ENCODE measurements at regions not wholly inside any gene's neighbourhood (a gene's known extent, or its start where the extent isn't known, plus 50 kb on each side); places are given as distances from the start of the nearest gene placed in this dataset.

- POLR2A ChIA-PET = no interaction called here
- TF ChIP-seq NFRKB (IDR thresholded peaks at IDR 0.05) (no peak), CTBP1 (IDR thresholded peaks at IDR 0.05; ENCODE audit: borderline replicate concordance) (no peak), HDGF (IDR thresholded peaks at IDR 0.05; ENCODE audit: borderline replicate concordance) (no peak), BHLHE40 (IDR thresholded peaks at IDR 0.05; ENCODE audit: borderline replicate concordance) (no peak), TARDBP (IDR thresholded peaks at IDR 0.05) (no peak), L3MBTL2 (conservative IDR thresholded peaks at IDR 0.05) (no peak), SUZ12 (IDR thresholded peaks at IDR 0.05) (no peak), LEF1 (IDR thresholded peaks at IDR 0.05; ENCODE audit: borderline replicate concordance) (no peak), SP1 (IDR thresholded peaks at IDR 0.05) (no peak), ARNT (IDR thresholded peaks at IDR 0.05) (no peak), FOXK2 (IDR thresholded peaks at IDR 0.05) (no peak), FOXA1 (IDR thresholded peaks at IDR 0.05) (no peak), FOXM1 (IDR thresholded peaks at IDR 0.05; ENCODE audit: borderline replicate concordance) (no peak), ZNF384 (IDR thresholded peaks at IDR 0.05) (no peak)
- CTCF ChIA-PET = no interaction called here
- DNase-seq (ENCODE audit: extremely low spot score) = no peak
Measured at GRCh38 chr16:86297391-86297790, 212.9 kb upstream of the FOXF1 start.

- no peak for DNase-seq (ENCODE audit: extremely low spot score)
- POLR2A ChIA-PET = no interaction called here
Measured at GRCh38 chr16:86297866-86298757, 212.2 kb upstream of the FOXF1 start.

GRCh38 chr16:86298758-86299134, 211.6 kb upstream of the FOXF1 start:
- ChIA-PET POLR2A (no interaction called here), CTCF (no interaction called here)
- no peak for DNase-seq (ENCODE audit: extremely low spot score)
- no peak for TF ChIP-seq FOXA1 (IDR thresholded peaks at IDR 0.05)
- TF ChIP-seq BHLHE40 (IDR thresholded peaks at IDR 0.05; ENCODE audit: borderline replicate concordance) = no peak
- TF ChIP-seq L3MBTL2 (conservative IDR thresholded peaks at IDR 0.05) = no peak
- no peak for TF ChIP-seq ZNF384 (IDR thresholded peaks at IDR 0.05)
- no peak for TF ChIP-seq ELF4 (IDR thresholded peaks at IDR 0.05)
- TF ChIP-seq PKNOX1 (IDR thresholded peaks at IDR 0.05) = no peak
- no peak for TF ChIP-seq CTBP1 (IDR thresholded peaks at IDR 0.05; ENCODE audit: borderline replicate concordance)
- no peak for TF ChIP-seq SUZ12 (IDR thresholded peaks at IDR 0.05)
- TF ChIP-seq SP1 (IDR thresholded peaks at IDR 0.05) = no peak
- TF ChIP-seq HDGF (IDR thresholded peaks at IDR 0.05; ENCODE audit: borderline replicate concordance) = no peak
- no peak for TF ChIP-seq TARDBP (IDR thresholded peaks at IDR 0.05)
- no peak for TF ChIP-seq FOXM1 (IDR thresholded peaks at IDR 0.05; ENCODE audit: borderline replicate concordance)
- TF ChIP-seq FOXK2 (IDR thresholded peaks at IDR 0.05) = no peak
- TF ChIP-seq LEF1 (IDR thresholded peaks at IDR 0.05; ENCODE audit: borderline replicate concordance) = no peak
- TF ChIP-seq ARNT (IDR thresholded peaks at IDR 0.05) = no peak
- TF ChIP-seq NFRKB (IDR thresholded peaks at IDR 0.05) = no peak

More at GRCh38 chr16:86297866-86298757, 212.2 kb upstream of the FOXF1 start:
- CTCF ChIA-PET = no interaction called here
- TF ChIP-seq TARDBP (IDR thresholded peaks at IDR 0.05) (no peak), SP1 (IDR thresholded peaks at IDR 0.05) (no peak), ELF4 (IDR thresholded peaks at IDR 0.05) (no peak), ZNF384 (IDR thresholded peaks at IDR 0.05) (no peak), PKNOX1 (IDR thresholded peaks at IDR 0.05) (no peak), CTBP1 (IDR thresholded peaks at IDR 0.05; ENCODE audit: borderline replicate concordance) (no peak), BHLHE40 (IDR thresholded peaks at IDR 0.05; ENCODE audit: borderline replicate concordance) (no peak), SUZ12 (IDR thresholded peaks at IDR 0.05) (no peak), FOXK2 (IDR thresholded peaks at IDR 0.05) (no peak), NFRKB (IDR thresholded peaks at IDR 0.05) (no peak), FOXM1 (IDR thresholded peaks at IDR 0.05; ENCODE audit: borderline replicate concordance) (no peak), LEF1 (IDR thresholded peaks at IDR 0.05; ENCODE audit: borderline replicate concordance) (no peak), HDGF (IDR thresholded peaks at IDR 0.05; ENCODE audit: borderline replicate concordance) (no peak), FOXA1 (IDR thresholded peaks at IDR 0.05) (no peak), L3MBTL2 (conservative IDR thresholded peaks at IDR 0.05) (no peak), ARNT (IDR thresholded peaks at IDR 0.05) (no peak)

GRCh38 chr16:86299882-86300610, 210.3 kb upstream of the FOXF1 start:
- POLR2A ChIA-PET = no interaction called here
- DNase-seq (ENCODE audit: extremely low spot score) = no peak
- no peak for TF ChIP-seq NFRKB (IDR thresholded peaks at IDR 0.05)
- TF ChIP-seq ELF4 (IDR thresholded peaks at IDR 0.05) = no peak
- no peak for TF ChIP-seq FOXM1 (IDR thresholded peaks at IDR 0.05; ENCODE audit: borderline replicate concordance)
- TF ChIP-seq L3MBTL2 (conservative IDR thresholded peaks at IDR 0.05) = no peak
- no peak for TF ChIP-seq ARNT (IDR thresholded peaks at IDR 0.05)
- TF ChIP-seq PKNOX1 (IDR thresholded peaks at IDR 0.05) = no peak
- TF ChIP-seq HDGF (IDR thresholded peaks at IDR 0.05; ENCODE audit: borderline replicate concordance) = no peak
- CTCF ChIA-PET = interaction anchor here (0.7 kb wide), 2 partner anchors 30 to 190 kb away, joined by 3 read pairs; no protein-coding TSS in a partner anchor

GRCh38 chr16:86300746-86301481, 209.4 kb upstream of the FOXF1 start:
- CTCF ChIA-PET = interaction anchor here (0.7 kb wide), 1 partner anchor 189 kb away, joined by 3 read pairs; no protein-coding TSS in a partner anchor
- no peak for DNase-seq (ENCODE audit: extremely low spot score)
- POLR2A ChIA-PET = no interaction called here
- TF ChIP-seq HDGF (IDR thresholded peaks at IDR 0.05; ENCODE audit: borderline replicate concordance) (no peak), SP1 (IDR thresholded peaks at IDR 0.05) (no peak), FOXA1 (IDR thresholded peaks at IDR 0.05) (no peak), BHLHE40 (IDR thresholded peaks at IDR 0.05; ENCODE audit: borderline replicate concordance) (no peak), NFRKB (IDR thresholded peaks at IDR 0.05) (no peak), SUZ12 (IDR thresholded peaks at IDR 0.05) (no peak), CTBP1 (IDR thresholded peaks at IDR 0.05; ENCODE audit: borderline replicate concordance) (no peak), FOXM1 (IDR thresholded peaks at IDR 0.05; ENCODE audit: borderline replicate concordance) (no peak), ARNT (IDR thresholded peaks at IDR 0.05) (no peak), TARDBP (IDR thresholded peaks at IDR 0.05) (no peak), LEF1 (IDR thresholded peaks at IDR 0.05; ENCODE audit: borderline replicate concordance) (no peak), FOXK2 (IDR thresholded peaks at IDR 0.05) (no peak), ELF4 (IDR thresholded peaks at IDR 0.05) (no peak)
